ENCODE measurements at regions not wholly inside any gene's neighbourhood (a gene's known extent, or its start where the extent isn't known, plus 50 kb on each side); places are given as distances from the start of the nearest gene placed in this dataset.

GRCh38 chr3:28081533-28081947 is 159.9 kb upstream of the CMC1 start:
- Histone ChIP-seq H3K36me3 (ENCODE audit: control insufficient read depth in 2 of 3, insufficient read depth in 3 of 3, low read length in 3 of 3) (no peaks in the 10 kb centered on the region), H3K27me3 (ENCODE audit: control insufficient read depth, insufficient read depth, low read length) (no peaks in the 10 kb centered on the region), H3K9ac (ENCODE audit: low read length in 3 of 3) (no peak overlapping the region), H3K4me1 (ENCODE audit: control insufficient read depth in 2 of 3, insufficient read depth in 2 of 3, low read depth in 1 of 3, low read length in 3 of 3) (no peaks in the 10 kb centered on the region), H3K27ac (ENCODE audit: low read depth in 2 of 2, low read length in 2 of 2) (no peak overlapping the region), H3K4me3 (ENCODE audit: low read length in 3 of 3) (no peak overlapping the region), H3K9me3 (ENCODE audit: control insufficient read depth in 2 of 3, insufficient read depth in 1 of 3, low read length in 3 of 3) (no peaks in the 10 kb centered on the region)
- TF ChIP-seq CTCF (IDR thresholded peaks at IDR 0.05; ENCODE audit: borderline replicate concordance, extremely low read depth, insufficient read depth) = no peak
- intact Hi-C loops (cut with DNase I) = no loop called here
- DNase-seq = no peak
- FAIRE-seq = no peak

GRCh38 chr3:28087591-28087990 is 153.8 kb upstream of the CMC1 start:
- DNase-seq (no peak), FAIRE-seq (no peak)
- H3K4me1 ChIP-seq (ENCODE audit: control insufficient read depth in 2 of 3, insufficient read depth in 2 of 3, low read depth in 1 of 3, low read length in 3 of 3) = no peaks in the 10 kb centered on the region
- no peak for TF ChIP-seq CTCF (IDR thresholded peaks at IDR 0.05; ENCODE audit: borderline replicate concordance, extremely low read depth, insufficient read depth)
- H3K27ac ChIP-seq (ENCODE audit: low read depth in 2 of 2, low read length in 2 of 2) = no peak overlapping the region
- H3K27me3 ChIP-seq (ENCODE audit: control insufficient read depth, insufficient read depth, low read length) = no peaks in the 10 kb centered on the region
- no peaks in the 10 kb centered on the region for H3K9me3 ChIP-seq (ENCODE audit: control insufficient read depth in 2 of 3, insufficient read depth in 1 of 3, low read length in 3 of 3)
- no peaks in the 10 kb centered on the region for H3K36me3 ChIP-seq (ENCODE audit: control insufficient read depth in 2 of 3, insufficient read depth in 3 of 3, low read length in 3 of 3)
- intact Hi-C loops (cut with DNase I) = no loop called here
- H3K9ac ChIP-seq (ENCODE audit: low read length in 3 of 3) = no peak overlapping the region
- H3K4me3 ChIP-seq (ENCODE audit: low read length in 3 of 3) = no peak overlapping the region

- no peak for TF ChIP-seq CTCF (IDR thresholded peaks at IDR 0.05; ENCODE audit: borderline replicate concordance, extremely low read depth, insufficient read depth)
- Histone ChIP-seq H3K27me3 (ENCODE audit: control insufficient read depth, insufficient read depth, low read length) (no peaks in the 10 kb centered on the region), H3K9me3 (ENCODE audit: control insufficient read depth in 2 of 3, insufficient read depth in 1 of 3, low read length in 3 of 3) (no peaks in the 10 kb centered on the region), H3K27ac (ENCODE audit: low read depth in 2 of 2, low read length in 2 of 2) (no peak overlapping the region), H3K36me3 (ENCODE audit: control insufficient read depth in 2 of 3, insufficient read depth in 3 of 3, low read length in 3 of 3) (no peaks in the 10 kb centered on the region), H3K4me1 (ENCODE audit: control insufficient read depth in 2 of 3, insufficient read depth in 2 of 3, low read depth in 1 of 3, low read length in 3 of 3) (no peaks in the 10 kb centered on the region), H3K4me3 (ENCODE audit: low read length in 3 of 3) (no peak overlapping the region), H3K9ac (ENCODE audit: low read length in 3 of 3) (no peak overlapping the region)
- intact Hi-C loops (cut with DNase I) = no loop called here
- no peak for DNase-seq
- FAIRE-seq = no peak
Measured at GRCh38 chr3:28088811-28089526, 152.4 kb upstream of the CMC1 start.

GRCh38 chr3:28089527-28089897 is 151.9 kb upstream of the CMC1 start:
- no peaks in the 10 kb centered on the region for H3K4me1 ChIP-seq (ENCODE audit: control insufficient read depth in 2 of 3, insufficient read depth in 2 of 3, low read depth in 1 of 3, low read length in 3 of 3)
- no peak overlapping the region for H3K27ac ChIP-seq (ENCODE audit: low read depth in 2 of 2, low read length in 2 of 2)
- H3K4me3 ChIP-seq (ENCODE audit: low read length in 3 of 3) = no peak overlapping the region
- no peaks in the 10 kb centered on the region for H3K9me3 ChIP-seq (ENCODE audit: control insufficient read depth in 2 of 3, insufficient read depth in 1 of 3, low read length in 3 of 3)
- H3K9ac ChIP-seq (ENCODE audit: low read length in 3 of 3) = no peak overlapping the region
- intact Hi-C loops (cut with DNase I) = no loop called here
- no peak for TF ChIP-seq CTCF (IDR thresholded peaks at IDR 0.05; ENCODE audit: borderline replicate concordance, extremely low read depth, insufficient read depth)
- no peak for FAIRE-seq
- DNase-seq = no peak
- no peaks in the 10 kb centered on the region for H3K36me3 ChIP-seq (ENCODE audit: control insufficient read depth in 2 of 3, insufficient read depth in 3 of 3, low read length in 3 of 3)
- no peaks in the 10 kb centered on the region for H3K27me3 ChIP-seq (ENCODE audit: control insufficient read depth, insufficient read depth, low read length)
